Panc1 (cell line): ENCODE measurements at regions not wholly inside any gene's neighbourhood (a gene's known extent, or its start where the extent isn't known, plus 50 kb on each side); places are given as distances from the start of the nearest gene placed in this dataset.

Experiments
- ATAC-seq: fragments of 200-7000 bp; cut with Tn5 transposase; 2 replicates; pipeline ENCODE4 v1.9.1; 2020; ENCODE audit warnings: mild to moderate bottlenecking, moderate library complexity
- BruUV-seq: library from RNA; stranded (reverse); fragments of 400-500 nt; replicated peaks from 2 replicates; lab custom pipeline; 2021; lab: Mats Ljungman, UMichigan
- CTCF ChIA-PET: fragments of 300-600 bp; sonication (Branson Sonifier 250); formaldehyde crosslinking; loops from one replicate; lab custom pipeline; 2022; ENCODE audit warnings: antibody characterized with exemption; lab: Charles Lee
- POLR2A ChIA-PET: fragments of 300-600 bp; sonication (Branson Sonifier 250); formaldehyde crosslinking; loops from one replicate; lab custom pipeline; 2022; ENCODE audit warnings: antibody characterized with exemption; lab: Charles Lee
- DNase-seq: peaks from one replicate; pipeline ENCODE4 v3.0.0-alpha.2; 2010; ENCODE audit warnings: low read depth, low spot score
- H3K27ac ChIP-seq: 2 replicates; pipeline ENCODE4 v1.5.1; 2011; ENCODE audit warnings: mild to moderate bottlenecking, low read length, inconsistent platforms
- H3K27me3 ChIP-seq: fragments of 200-500 bp; sonication (Bioruptor generic); 2 replicates; pipeline ENCODE4 v1.6.0; 2014; ENCODE audit warnings: low read length, inconsistent platforms; ENCODE audit not compliant: control insufficient read depth, insufficient read depth
- H3K36me3 ChIP-seq: fragments of 200-500 bp; sonication (Bioruptor generic); 2 replicates; pipeline ENCODE4 v1.5.1; 2014; ENCODE audit warnings: inconsistent platforms, mild to moderate bottlenecking, low read length, moderate library complexity; ENCODE audit not compliant: control insufficient read depth, insufficient read depth
- H3K4me1 ChIP-seq: 2 replicates; pipeline ENCODE4 v1.5.1; 2011; ENCODE audit warnings: inconsistent platforms, mild to moderate bottlenecking, low read length, moderate library complexity; ENCODE audit not compliant: control insufficient read depth, insufficient read depth
- H3K4me3 ChIP-seq, 2 experiments: 2 replicates each; pipeline ENCODE4 v1.5.1; 2011 to 2012; ENCODE audit warnings: low read depth in 2 of 2, low read length in 2 of 2, mild to moderate bottlenecking in 2 of 2, inconsistent platforms in 1 of 2, moderate library complexity in 1 of 2
- H3K9me3 ChIP-seq: fragments of 200-500 bp; sonication (Bioruptor generic); 2 replicates; pipeline ENCODE4 v1.5.1; 2014; ENCODE audit warnings: low read depth, mild to moderate bottlenecking, inconsistent platforms, low read length, moderate library complexity; ENCODE audit not compliant: control insufficient read depth, insufficient read depth
- CTCF ChIP-seq: fragments of 450-650 bp; IDR thresholded peaks from 2 replicates; pipeline ENCODE4 v1.5.1; 2017; ENCODE audit warnings: mild to moderate bottlenecking
- POLR2AphosphoS5 ChIP-seq: IDR thresholded peaks from 2 replicates; pipeline ENCODE4 v1.6.1; 2012; ENCODE audit warnings: mild to moderate bottlenecking, low read depth, low read length, moderate library complexity
- SIN3A ChIP-seq: IDR thresholded peaks from 2 replicates; pipeline ENCODE4 v1.6.1; 2012; ENCODE audit warnings: low read depth, mild to moderate bottlenecking, low read length, moderate library complexity, borderline replicate concordance; ENCODE audit not compliant: insufficient read depth
- TCF7L2 ChIP-seq: IDR thresholded peaks from 2 replicates; pipeline ENCODE4 v1.6.1; 2011; ENCODE audit warnings: mild to moderate bottlenecking, low read depth, low read length, inconsistent platforms
- in situ Hi-C: cut with HindIII; loops from 2 replicates; pipeline ENCODE4 v1.10.0; 2016; ENCODE audit warnings: low sequenced_read_pairs, low pct_unique_long_range_greater_than_20kb
- intact Hi-C: fragments of 100-400 bp; cut with micrococcal nuclease; formaldehyde crosslinking; loops from one replicate; pipeline ENCODE4 v1.10.0; 2022; ENCODE audit not compliant: unreplicated experiment
- TF ChIP-seq, protein P1 (sequence below), 2 experiments: IDR thresholded peaks; 2 replicates each; pipeline ENCODE4 v1.6.1; 2011 to 2012; ENCODE audit warnings: low read depth in 2 of 2, control low read depth in 1 of 2, low read length in 1 of 2, mild to moderate bottlenecking in 1 of 2, moderate library complexity in 1 of 2; ENCODE audit not compliant: insufficient read depth in 1 of 2

GRCh38 chrX:94524867-94525266 is 850.9 kb downstream of the FAM133A start:
- Histone ChIP-seq H3K9me3 (no peaks in the 10 kb centered on the region), H3K27ac (no peak overlapping the region), H3K4me1 (no peaks in the 10 kb centered on the region), H3K27me3 (no peaks in the 10 kb centered on the region), H3K4me3 (no peak overlapping the region), H3K36me3 (no peaks in the 10 kb centered on the region)
- ChIA-PET CTCF (no interaction called here), POLR2A (no interaction called here)
- no TSS peak for BruUV-seq
- intact Hi-C loops, result no loop called here
- DNase-seq (no peak), ATAC-seq (no peak)
- in situ Hi-C loops, result no loop called here
- no peak for TF ChIP-seq TCF7L2
- TF ChIP-seq, protein P1, sequence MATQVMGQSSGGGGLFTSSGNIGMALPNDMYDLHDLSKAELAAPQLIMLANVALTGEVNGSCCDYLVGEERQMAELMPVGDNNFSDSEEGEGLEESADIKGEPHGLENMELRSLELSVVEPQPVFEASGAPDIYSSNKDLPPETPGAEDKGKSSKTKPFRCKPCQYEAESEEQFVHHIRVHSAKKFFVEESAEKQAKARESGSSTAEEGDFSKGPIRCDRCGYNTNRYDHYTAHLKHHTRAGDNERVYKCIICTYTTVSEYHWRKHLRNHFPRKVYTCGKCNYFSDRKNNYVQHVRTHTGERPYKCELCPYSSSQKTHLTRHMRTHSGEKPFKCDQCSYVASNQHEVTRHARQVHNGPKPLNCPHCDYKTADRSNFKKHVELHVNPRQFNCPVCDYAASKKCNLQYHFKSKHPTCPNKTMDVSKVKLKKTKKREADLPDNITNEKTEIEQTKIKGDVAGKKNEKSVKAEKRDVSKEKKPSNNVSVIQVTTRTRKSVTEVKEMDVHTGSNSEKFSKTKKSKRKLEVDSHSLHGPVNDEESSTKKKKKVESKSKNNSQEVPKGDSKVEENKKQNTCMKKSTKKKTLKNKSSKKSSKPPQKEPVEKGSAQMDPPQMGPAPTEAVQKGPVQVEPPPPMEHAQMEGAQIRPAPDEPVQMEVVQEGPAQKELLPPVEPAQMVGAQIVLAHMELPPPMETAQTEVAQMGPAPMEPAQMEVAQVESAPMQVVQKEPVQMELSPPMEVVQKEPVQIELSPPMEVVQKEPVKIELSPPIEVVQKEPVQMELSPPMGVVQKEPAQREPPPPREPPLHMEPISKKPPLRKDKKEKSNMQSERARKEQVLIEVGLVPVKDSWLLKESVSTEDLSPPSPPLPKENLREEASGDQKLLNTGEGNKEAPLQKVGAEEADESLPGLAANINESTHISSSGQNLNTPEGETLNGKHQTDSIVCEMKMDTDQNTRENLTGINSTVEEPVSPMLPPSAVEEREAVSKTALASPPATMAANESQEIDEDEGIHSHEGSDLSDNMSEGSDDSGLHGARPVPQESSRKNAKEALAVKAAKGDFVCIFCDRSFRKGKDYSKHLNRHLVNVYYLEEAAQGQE (IDR thresholded peaks at IDR 0.05; ENCODE audit: insufficient read depth in 1 of 2, low read depth in 2 of 2, low read length in 1 of 2), result no peak
- no peak for TF ChIP-seq CTCF
- no peak for TF ChIP-seq SIN3A
- TF ChIP-seq POLR2AphosphoS5, result no peak

- Histone ChIP-seq H3K9me3 (no peaks in the 10 kb centered on the region), H3K36me3 (no peaks in the 10 kb centered on the region), H3K27ac (no peak overlapping the region), H3K27me3 (no peaks in the 10 kb centered on the region), H3K4me3 (no peak overlapping the region), H3K4me1 (no peaks in the 10 kb centered on the region)
- TF ChIP-seq CTCF (no peak), SIN3A (no peak), TCF7L2 (no peak), POLR2AphosphoS5 (no peak)
- TF ChIP-seq, protein P1 (IDR thresholded peaks at IDR 0.05; ENCODE audit: insufficient read depth in 1 of 2, low read depth in 2 of 2, low read length in 1 of 2), result no peak
- CTCF ChIA-PET, result no interaction called here
- no TSS peak for BruUV-seq
- ATAC-seq, result no peak
- in situ Hi-C loops, result no loop called here
- POLR2A ChIA-PET, result no interaction called here
- no peak for DNase-seq
- intact Hi-C loops, result no loop called here
Measured at GRCh38 chrX:94545722-94546121, 871.7 kb downstream of the FAM133A start.
